WTC11 (cell line): ENCODE measurements at regions not wholly inside any gene's neighbourhood (a gene's known extent, or its start where the extent isn't known, plus 50 kb on each side); places are given as distances from the start of the nearest gene placed in this dataset.
"Not testable (repeated sequence)": the region's sequence is repeated elsewhere in the genome, so short reads cannot be mapped to it uniquely, and the experiment has no call there.

ENCODE experiments used
- ATAC-seq: fragments of 200-7000 bp; cut with Tn5 transposase; 2 replicates; pipeline ENCODE4 v1.10.0; 2021; ENCODE audit warnings: mild to moderate bottlenecking, moderate library complexity
- CTCF ChIA-PET: fragments of 300-600 bp; sonication (Branson Sonifier 250); formaldehyde crosslinking; loops from one replicate; lab custom pipeline; 2021; ENCODE audit warnings: antibody characterized with exemption; lab: Charles Lee
- POLR2A ChIA-PET: fragments of 350-600 bp; sonication (Branson Sonifier 250); formaldehyde crosslinking; loops from one replicate; lab custom pipeline; 2021; ENCODE audit warnings: antibody characterized with exemption; lab: Charles Lee
- DNase-seq: peaks from one replicate; pipeline ENCODE4 v3.0.0; 2021; ENCODE audit warnings: low spot score
- H3K27ac Mint-ChIP-seq: 2 replicates; pipeline ENCODE4 v1.8.0; 2021; ENCODE audit warnings: mixed read lengths
- H3K27me3 Mint-ChIP-seq: 2 replicates; pipeline ENCODE4 v1.8.0; 2021; ENCODE audit warnings: low read depth, mild to moderate bottlenecking, moderate library complexity, mixed read lengths
- H3K36me3 Mint-ChIP-seq: 2 replicates; pipeline ENCODE4 v1.8.0; 2021; ENCODE audit warnings: mixed read lengths
- H3K4me1 Mint-ChIP-seq: 2 replicates; pipeline ENCODE4 v1.8.0; 2022; ENCODE audit warnings: mixed read lengths
- H3K4me3 Mint-ChIP-seq: 2 replicates; pipeline ENCODE4 v1.8.0; 2021; ENCODE audit warnings: mild to moderate bottlenecking, moderate library complexity, mixed read lengths
- H3K9me3 Mint-ChIP-seq: 2 replicates; pipeline ENCODE4 v1.8.0; 2021; ENCODE audit warnings: mixed read lengths
- CBFB ChIP-seq: sonication (generic); formaldehyde crosslinking; IDR thresholded peaks from 2 replicates; pipeline ENCODE4 v1.8.1; 2022; ENCODE audit warnings: mild to moderate bottlenecking, low read depth, missing genetic modification reagents
- E2F4 ChIP-seq: sonication (generic); formaldehyde crosslinking; IDR thresholded peaks from 2 replicates; pipeline ENCODE4 v1.8.1; 2022; ENCODE audit warnings: low read depth, mild to moderate bottlenecking, moderate library complexity, missing genetic modification reagents, borderline replicate concordance
- EMX1 ChIP-seq: fragments of 250-450 bp; sonication (Bioruptor Pico); IDR thresholded peaks from 2 replicates; pipeline ENCODE4 v1.8.0; 2021; ENCODE audit warnings: mild to moderate bottlenecking
- FOXK1 ChIP-seq: sonication (generic); formaldehyde crosslinking; IDR thresholded peaks from 2 replicates; pipeline ENCODE4 v1.8.0; 2022; ENCODE audit warnings: mild to moderate bottlenecking, moderate library complexity, missing genetic modification reagents
- HMGA2 ChIP-seq: fragments of 250-450 bp; sonication (Bioruptor Pico); IDR thresholded peaks from 2 replicates; pipeline ENCODE4 v1.4.0; 2021; ENCODE audit warnings: mild to moderate bottlenecking, moderate library complexity
- HMGXB4 ChIP-seq: sonication (generic); formaldehyde crosslinking; IDR thresholded peaks from 2 replicates; pipeline ENCODE4 v1.8.1; 2023; ENCODE audit warnings: mild to moderate bottlenecking, moderate library complexity, missing genetic modification reagents
- MAX ChIP-seq: sonication (generic); formaldehyde crosslinking; IDR thresholded peaks from 2 replicates; pipeline ENCODE4 v1.8.0; 2022; ENCODE audit warnings: mild to moderate bottlenecking, missing genetic modification reagents
- MLX ChIP-seq: sonication (generic); formaldehyde crosslinking; IDR thresholded peaks from 2 replicates; pipeline ENCODE4 v1.8.1; 2023; ENCODE audit warnings: mild to moderate bottlenecking, missing genetic modification reagents, moderate library complexity
- OVOL2 ChIP-seq: fragments of 250-450 bp; sonication (Bioruptor Pico); IDR thresholded peaks from 2 replicates; pipeline ENCODE4 v1.9.0; 2021; ENCODE audit warnings: mild to moderate bottlenecking, borderline replicate concordance
- PREB ChIP-seq: sonication (generic); formaldehyde crosslinking; IDR thresholded peaks from 2 replicates; pipeline ENCODE4 v1.8.1; 2022; ENCODE audit warnings: mild to moderate bottlenecking, missing genetic modification reagents, moderate library complexity, borderline replicate concordance
- RORB ChIP-seq: fragments of 250-450 bp; sonication (Bioruptor Pico); IDR thresholded peaks from 2 replicates; pipeline ENCODE4 v1.9.0; 2021; ENCODE audit warnings: mild to moderate bottlenecking
- SP1 ChIP-seq: sonication (generic); formaldehyde crosslinking; conservative IDR thresholded peaks from 2 replicates; pipeline ENCODE4 v1.8.1; 2022; ENCODE audit warnings: missing genetic modification reagents
- TCF7 ChIP-seq: sonication (generic); formaldehyde crosslinking; IDR thresholded peaks from 2 replicates; pipeline ENCODE4 v1.8.0; 2022; ENCODE audit warnings: mild to moderate bottlenecking, low read depth, missing genetic modification reagents, moderate library complexity
- ZNF138 ChIP-seq: sonication (generic); formaldehyde crosslinking; conservative IDR thresholded peaks from 2 replicates; pipeline ENCODE4 v1.8.1; 2022; ENCODE audit warnings: mild to moderate bottlenecking, moderate library complexity, missing genetic modification reagents
- ZNF232 ChIP-seq: sonication (generic); formaldehyde crosslinking; IDR thresholded peaks from 2 replicates; pipeline ENCODE4 v1.8.0; 2022; ENCODE audit warnings: mild to moderate bottlenecking, missing genetic modification reagents
- ZNF512 ChIP-seq: sonication (generic); formaldehyde crosslinking; IDR thresholded peaks from 2 replicates; pipeline ENCODE4 v1.8.1; 2022; ENCODE audit warnings: missing genetic modification reagents, borderline replicate concordance
- TF ChIP-seq, protein P1 (sequence below): sonication (generic); formaldehyde crosslinking; IDR thresholded peaks from 2 replicates; pipeline ENCODE4 v1.8.1; 2022; ENCODE audit warnings: low read depth, missing genetic modification reagents, borderline replicate concordance

- no peak for TF ChIP-seq HMGXB4
Observed at GRCh38 chr2:95734976-95735890, 143.4 kb downstream of the TRIM43 start (continued).

DNA sequence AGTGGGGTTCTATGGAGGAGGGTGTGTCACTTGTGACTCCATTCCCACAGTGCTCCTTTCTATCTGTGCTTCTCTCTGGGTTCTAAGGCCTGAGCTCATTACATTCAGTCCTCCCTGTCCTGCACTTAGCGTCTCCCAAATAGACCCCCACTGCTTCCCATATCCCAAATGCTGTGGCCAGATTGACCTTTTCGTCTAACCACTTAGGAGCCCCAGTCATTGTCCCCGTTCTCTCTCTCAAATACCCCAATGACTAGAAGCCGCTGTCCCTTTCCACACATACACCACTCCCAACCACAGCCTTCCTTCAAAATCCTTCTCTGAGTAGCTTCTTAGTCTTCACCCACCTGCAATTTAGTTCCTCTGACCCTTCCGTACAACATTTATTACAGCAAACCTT lies 146.5 kb downstream of the TRIM43 start:
- no peak overlapping the region for H3K4me3 Mint-ChIP-seq
- ChIA-PET CTCF (no interaction called here), POLR2A (no interaction called here)
- ATAC-seq (no peak), DNase-seq (no peak)
- no peak overlapping the region for H3K27ac Mint-ChIP-seq
- H3K9me3 Mint-ChIP-seq, result peaks cover 11% of the 10 kb centered on the region; the same call in 1 of the 2 replicates
- H3K36me3 Mint-ChIP-seq, result no peaks in the 10 kb centered on the region
- peaks cover 3% of the 10 kb centered on the region for H3K27me3 Mint-ChIP-seq
- H3K4me1 Mint-ChIP-seq, result no peaks in the 10 kb centered on the region
- TF ChIP-seq ZNF232 (CRISPR knock-in tag), result no peak
- TF ChIP-seq OVOL2 (CRISPR knock-in tag), result no peak
- TF ChIP-seq FOXK1 (CRISPR knock-in tag), result no peak
- no peak for TF ChIP-seq SP1 (CRISPR knock-in tag)
- no peak for TF ChIP-seq ZNF138 (CRISPR knock-in tag)
- TF ChIP-seq PREB, result no peak
- no peak for TF ChIP-seq E2F4
- TF ChIP-seq, protein P1, sequence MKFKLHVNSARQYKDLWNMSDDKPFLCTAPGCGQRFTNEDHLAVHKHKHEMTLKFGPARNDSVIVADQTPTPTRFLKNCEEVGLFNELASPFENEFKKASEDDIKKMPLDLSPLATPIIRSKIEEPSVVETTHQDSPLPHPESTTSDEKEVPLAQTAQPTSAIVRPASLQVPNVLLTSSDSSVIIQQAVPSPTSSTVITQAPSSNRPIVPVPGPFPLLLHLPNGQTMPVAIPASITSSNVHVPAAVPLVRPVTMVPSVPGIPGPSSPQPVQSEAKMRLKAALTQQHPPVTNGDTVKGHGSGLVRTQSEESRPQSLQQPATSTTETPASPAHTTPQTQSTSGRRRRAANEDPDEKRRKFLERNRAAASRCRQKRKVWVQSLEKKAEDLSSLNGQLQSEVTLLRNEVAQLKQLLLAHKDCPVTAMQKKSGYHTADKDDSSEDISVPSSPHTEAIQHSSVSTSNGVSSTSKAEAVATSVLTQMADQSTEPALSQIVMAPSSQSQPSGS (CRISPR knock-in tag), result no peak
- no peak for TF ChIP-seq ZNF512 (CRISPR knock-in tag)
- no peak for TF ChIP-seq HMGA2
- TF ChIP-seq MLX, result no peak
- no peak for TF ChIP-seq MAX
- TF ChIP-seq RORB (CRISPR knock-in tag), result no peak
- TF ChIP-seq EMX1 (CRISPR knock-in tag), result no peak
- no peak for TF ChIP-seq TCF7
- no peak for TF ChIP-seq CBFB (CRISPR knock-in tag)

DNA sequence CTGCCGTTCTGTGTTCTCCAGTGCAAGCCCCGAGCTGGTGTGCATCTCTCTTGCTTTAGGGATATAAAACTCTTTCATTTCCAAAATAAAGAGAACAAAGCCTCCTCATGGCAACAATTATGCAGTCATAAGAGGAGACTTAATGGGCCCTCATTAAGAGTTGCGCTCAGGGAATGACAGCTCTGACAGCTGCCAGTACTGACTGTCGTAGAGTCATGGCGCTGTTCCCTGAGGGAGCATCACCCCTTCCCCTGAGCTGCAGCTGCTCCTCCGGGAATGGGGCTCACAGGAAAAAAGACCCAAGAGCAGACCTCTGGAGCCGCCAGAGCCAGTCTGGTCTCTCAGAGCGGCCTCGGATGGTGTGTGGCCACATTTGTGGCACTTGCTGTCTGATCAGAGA lies 160.3 kb downstream of the TRIM43 start:
- CTCF ChIA-PET, ATAC-seq, H3K27me3 Mint-ChIP-seq, DNase-seq, H3K36me3 Mint-ChIP-seq, H3K4me3 Mint-ChIP-seq, H3K4me1 Mint-ChIP-seq, POLR2A ChIA-PET, H3K9me3 Mint-ChIP-seq, H3K27ac Mint-ChIP-seq: not testable (repeated sequence)

- H3K27ac Mint-ChIP-seq, DNase-seq, H3K36me3 Mint-ChIP-seq, H3K4me3 Mint-ChIP-seq, H3K27me3 Mint-ChIP-seq, H3K4me1 Mint-ChIP-seq, CTCF ChIA-PET, POLR2A ChIA-PET, H3K9me3 Mint-ChIP-seq, ATAC-seq: not testable (repeated sequence)
Observed at GRCh38 chr2:95753812-95754211, 162.0 kb downstream of the TRIM43 start.

DNA sequence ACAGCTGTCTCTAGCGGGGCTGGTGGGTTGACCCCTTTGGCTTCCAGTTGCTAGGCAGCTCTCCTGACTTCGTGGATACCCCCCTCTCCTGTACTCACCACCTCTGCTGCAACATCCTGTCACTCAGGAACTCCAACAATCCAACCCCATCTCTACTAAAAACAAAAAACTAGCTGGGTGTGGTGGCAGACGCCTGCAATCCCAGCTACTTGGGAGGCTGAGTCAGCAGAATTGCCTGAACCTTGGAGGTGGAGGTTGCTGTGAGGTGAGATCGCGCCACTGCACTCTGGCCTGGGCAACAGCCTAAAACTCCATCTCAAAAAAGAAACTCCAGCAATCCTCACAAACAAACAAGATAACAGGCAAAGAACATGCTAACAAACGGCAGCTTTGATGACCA lies 162.4 kb downstream of the TRIM43 start:
- H3K9me3 Mint-ChIP-seq, ATAC-seq, H3K27me3 Mint-ChIP-seq, H3K27ac Mint-ChIP-seq, CTCF ChIA-PET, H3K4me1 Mint-ChIP-seq, DNase-seq, POLR2A ChIA-PET, H3K4me3 Mint-ChIP-seq, H3K36me3 Mint-ChIP-seq: not testable (repeated sequence)
